Hepatocyte (in vitro differentiated cells): ENCODE measurements at regions not wholly inside any gene's neighbourhood (a gene's known extent, or its start where the extent isn't known, plus 50 kb on each side); places are given as distances from the start of the nearest gene placed in this dataset.

Experiments used
- EZH2 ChIP-seq: fragments of 200-600 bp; sonication (generic); IDR thresholded peaks from 2 replicates; pipeline ENCODE4 v1.6.1; 2016; ENCODE audit warnings: antibody characterized with exemption, mild to moderate bottlenecking, borderline replicate concordance
- EZH2phosphoT487 ChIP-seq: fragments of 200-600 bp; sonication (generic); IDR thresholded peaks from one replicate; pipeline ENCODE4 v1.6.1; 2018; ENCODE audit warnings: antibody characterized with exemption, mild to moderate bottlenecking, low read depth, moderate library complexity; ENCODE audit not compliant: unreplicated experiment, severe bottlenecking
- TF ChIP-seq, protein P1 (sequence below): fragments of 200-600 bp; sonication (generic); IDR thresholded peaks from 2 replicates; pipeline ENCODE4 v1.5.1; 2016; ENCODE audit warnings: antibody characterized with exemption, mild to moderate bottlenecking; ENCODE audit not compliant: poor library complexity

DNA sequence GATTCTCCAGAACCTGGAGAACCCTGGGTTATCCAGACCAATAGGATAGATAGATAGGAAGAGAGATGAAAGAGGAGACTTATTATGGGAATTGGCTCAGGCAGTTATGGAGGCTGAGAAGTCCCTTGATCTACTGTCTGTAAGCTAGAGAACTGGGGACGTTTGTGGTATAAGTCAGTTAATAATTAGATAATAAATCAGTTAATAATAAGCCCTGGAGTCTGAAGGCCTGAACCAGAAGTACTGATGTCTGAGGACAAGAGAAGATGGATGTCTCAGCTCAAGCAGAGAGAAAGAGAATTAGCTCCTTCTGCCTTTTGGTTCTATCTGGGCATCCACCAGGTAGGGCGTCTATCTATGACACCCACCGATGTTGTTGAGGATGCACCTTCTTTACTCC lies 72.9 kb upstream of the SLC22A23 start:
- TF ChIP-seq EZH2: no peak
- TF ChIP-seq, protein P1, sequence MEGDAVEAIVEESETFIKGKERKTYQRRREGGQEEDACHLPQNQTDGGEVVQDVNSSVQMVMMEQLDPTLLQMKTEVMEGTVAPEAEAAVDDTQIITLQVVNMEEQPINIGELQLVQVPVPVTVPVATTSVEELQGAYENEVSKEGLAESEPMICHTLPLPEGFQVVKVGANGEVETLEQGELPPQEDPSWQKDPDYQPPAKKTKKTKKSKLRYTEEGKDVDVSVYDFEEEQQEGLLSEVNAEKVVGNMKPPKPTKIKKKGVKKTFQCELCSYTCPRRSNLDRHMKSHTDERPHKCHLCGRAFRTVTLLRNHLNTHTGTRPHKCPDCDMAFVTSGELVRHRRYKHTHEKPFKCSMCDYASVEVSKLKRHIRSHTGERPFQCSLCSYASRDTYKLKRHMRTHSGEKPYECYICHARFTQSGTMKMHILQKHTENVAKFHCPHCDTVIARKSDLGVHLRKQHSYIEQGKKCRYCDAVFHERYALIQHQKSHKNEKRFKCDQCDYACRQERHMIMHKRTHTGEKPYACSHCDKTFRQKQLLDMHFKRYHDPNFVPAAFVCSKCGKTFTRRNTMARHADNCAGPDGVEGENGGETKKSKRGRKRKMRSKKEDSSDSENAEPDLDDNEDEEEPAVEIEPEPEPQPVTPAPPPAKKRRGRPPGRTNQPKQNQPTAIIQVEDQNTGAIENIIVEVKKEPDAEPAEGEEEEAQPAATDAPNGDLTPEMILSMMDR: no peak
- TF ChIP-seq EZH2phosphoT487: no peak
